AG09309 (cell line): ENCODE measurements at regions not wholly inside any gene's neighbourhood (a gene's known extent, or its start where the extent isn't known, plus 50 kb on each side); places are given as distances from the start of the nearest gene placed in this dataset.

Experiments
- DNase-seq: peaks from one replicate; pipeline ENCODE4 v3.0.0-alpha.2; 2010; ENCODE audit warnings: low read depth
- H3K4me3 ChIP-seq: 2 replicates; pipeline ENCODE4 v1.5.1; 2011; ENCODE audit warnings: mild to moderate bottlenecking, low read depth, low read length, moderate library complexity; ENCODE audit not compliant: control insufficient read depth
- CTCF ChIP-seq: IDR thresholded peaks from 2 replicates; pipeline ENCODE4 v1.5.1; 2011; ENCODE audit warnings: mild to moderate bottlenecking, low read depth, low read length, inconsistent platforms; ENCODE audit not compliant: insufficient read depth, control insufficient read depth; ENCODE audit errors: missing control alignments

GRCh38 chr2:195367809-195368208 lies 289.2 kb upstream of the SLC39A10 start:
- no peak for TF ChIP-seq CTCF

GRCh38 chr2:195364015-195364965 lies 292.7 kb upstream of the SLC39A10 start:
- DNase-seq: no peak
- no peak for TF ChIP-seq CTCF
- H3K4me3 ChIP-seq: no peak overlapping the region

More at GRCh38 chr2:195367809-195368208, 289.2 kb upstream of the SLC39A10 start:
- no peak for DNase-seq
- H3K4me3 ChIP-seq: no peak overlapping the region

- no peak overlapping the region for H3K4me3 ChIP-seq
- no peak for DNase-seq
- no peak for TF ChIP-seq CTCF
These were observed 293.5 kb upstream of the SLC39A10 start for GRCh38 chr2:195363496-195363895.

- DNase-seq: no peak
- no peak for TF ChIP-seq CTCF
- H3K4me3 ChIP-seq: no peak overlapping the region
These were observed 296.8 kb upstream of the SLC39A10 start for GRCh38 chr2:195360242-195360641.

- DNase-seq: no peak
- no peak for TF ChIP-seq CTCF
- no peak overlapping the region for H3K4me3 ChIP-seq
These were observed 297.8 kb upstream of the SLC39A10 start for GRCh38 chr2:195359043-195359735.

GRCh38 chr2:195356920-195357440 lies 300.0 kb upstream of the SLC39A10 start:
- TF ChIP-seq CTCF: no peak
- DNase-seq: no peak

More at GRCh38 chr2:195356920-195357440, 300.0 kb upstream of the SLC39A10 start:
- no peak overlapping the region for H3K4me3 ChIP-seq
